ENCODE measurements at regions not wholly inside any gene's neighbourhood (a gene's known extent, or its start where the extent isn't known, plus 50 kb on each side); places are given as distances from the start of the nearest gene placed in this dataset.

DNA sequence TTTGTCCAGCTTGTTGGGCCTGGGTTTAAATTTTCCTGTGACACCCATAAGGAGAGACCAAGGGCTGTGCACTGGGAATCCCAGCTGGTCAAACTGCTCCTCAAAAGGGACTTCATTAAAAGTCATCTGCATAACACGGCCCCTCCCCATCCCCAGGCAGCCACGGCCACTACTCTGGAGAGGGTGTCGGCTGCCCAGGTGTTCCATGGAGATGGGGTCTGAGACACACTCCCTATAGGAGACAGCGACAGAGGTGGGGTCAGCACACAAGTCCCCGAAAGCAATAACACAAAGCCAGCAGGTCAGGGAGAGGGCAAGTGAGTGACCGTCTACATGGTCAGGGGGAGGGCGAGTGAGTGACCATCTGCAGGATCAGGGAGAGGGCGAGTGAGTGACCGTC lies 75.6 kb upstream of the BCL11B start:
- DNase-seq (ENCODE audit: low spot score), result no peak

DNA sequence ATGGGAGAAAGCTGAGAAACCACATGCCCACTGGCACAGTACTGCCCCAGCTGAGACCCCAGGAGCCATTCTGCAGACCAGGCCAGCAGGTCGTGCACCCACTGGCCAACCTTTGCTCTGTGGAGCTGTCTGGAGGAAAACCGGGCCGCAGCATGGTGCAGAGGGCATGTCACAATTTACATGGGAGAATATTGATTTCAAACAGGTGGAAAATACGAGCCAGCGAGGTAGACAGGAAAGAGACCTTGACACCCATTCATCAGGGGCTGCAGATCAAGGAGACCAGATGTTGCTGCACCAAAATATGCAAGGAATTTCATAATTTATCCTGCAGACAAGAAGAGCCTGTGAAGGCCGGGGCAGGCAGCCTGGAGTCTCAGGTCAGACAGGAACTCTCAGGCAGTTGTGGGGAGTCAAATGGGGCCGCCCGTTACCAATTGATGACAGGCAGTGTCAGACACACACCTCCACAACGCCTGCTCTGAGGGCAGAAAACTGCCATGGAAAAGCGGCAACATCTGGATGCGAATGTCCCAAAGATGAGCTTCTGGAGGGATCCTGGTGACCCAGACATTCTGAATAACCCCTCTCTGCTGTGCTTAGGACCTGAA lies 74.6 kb upstream of the BCL11B start:
- DNase-seq (ENCODE audit: low spot score), result no peak

DNA sequence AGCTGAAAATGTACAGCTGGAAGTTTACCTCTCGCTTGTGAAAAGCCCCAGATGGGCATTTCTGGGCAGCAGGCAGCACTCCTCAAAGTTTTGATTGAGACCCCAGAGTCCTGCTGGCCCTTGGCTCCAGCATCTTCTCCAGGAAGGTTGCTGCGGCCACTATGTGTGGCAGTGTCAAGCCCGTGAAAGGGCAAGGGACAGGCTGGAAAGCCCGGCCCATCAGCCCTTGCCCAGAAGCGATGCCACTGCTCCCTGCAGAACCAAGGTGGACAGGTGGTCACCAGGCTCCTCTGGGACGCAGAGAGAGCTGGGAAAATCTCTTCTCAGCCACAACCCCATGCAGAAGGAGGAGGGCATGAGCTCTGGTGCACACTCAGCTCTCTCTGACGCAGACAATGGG lies 73.5 kb upstream of the BCL11B start:
- no peak for DNase-seq (ENCODE audit: low spot score)

DNA sequence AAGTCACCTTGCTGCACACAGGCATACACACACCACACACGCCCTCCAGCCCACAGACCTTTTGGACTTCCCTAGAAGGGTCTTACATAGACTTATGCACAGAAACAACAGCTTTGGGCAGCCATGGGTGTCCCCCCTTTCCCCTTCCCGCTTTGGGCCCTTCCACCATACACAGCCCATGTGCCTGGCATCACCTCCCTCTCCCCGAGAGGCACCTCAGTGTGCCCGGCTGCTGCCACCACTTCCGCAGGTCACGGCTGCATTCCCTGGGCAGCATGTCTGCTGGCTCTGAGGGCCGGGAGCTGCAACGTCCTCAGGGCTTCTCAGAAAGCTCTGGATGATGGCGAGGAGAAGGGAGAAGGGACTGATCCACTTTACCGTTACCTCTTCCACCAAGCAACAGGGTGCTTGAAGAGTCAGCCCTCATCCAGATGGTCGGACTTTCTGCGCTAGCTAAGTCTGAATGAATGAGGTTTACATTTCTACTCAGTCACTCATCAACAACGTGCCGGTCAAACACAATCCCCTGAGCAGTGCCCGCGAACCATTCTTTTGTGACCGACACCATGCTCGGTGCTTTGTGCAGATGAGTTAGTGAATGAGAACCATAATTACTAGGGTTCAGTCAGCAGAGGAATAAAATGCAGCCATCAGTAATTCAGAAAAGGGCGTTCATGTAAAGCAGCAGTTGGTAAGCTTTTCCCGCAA lies 72.2 kb upstream of the BCL11B start:
- DNase-seq (ENCODE audit: low spot score), result no peak

DNA sequence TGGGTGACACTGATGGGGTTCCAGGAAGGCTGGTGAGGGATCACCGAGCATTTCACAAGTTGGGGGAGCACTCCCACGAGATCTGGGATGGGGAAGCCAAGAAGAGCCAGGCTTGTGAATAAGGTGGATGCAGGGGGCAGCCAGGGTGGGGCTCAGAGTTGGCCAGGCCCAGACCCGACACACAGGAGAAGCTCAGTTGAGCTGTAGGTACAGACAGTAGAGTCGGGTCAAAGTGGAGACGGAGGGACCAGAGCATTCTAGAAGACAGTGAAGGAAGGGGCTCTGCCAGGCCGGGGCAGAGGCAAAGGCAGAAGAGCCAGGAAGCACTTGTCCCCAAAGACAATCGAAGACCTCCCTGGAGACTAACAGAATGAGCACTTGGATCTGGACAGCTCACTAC lies 70.9 kb upstream of the BCL11B start:
- DNase-seq (ENCODE audit: low spot score), result no peak

DNA sequence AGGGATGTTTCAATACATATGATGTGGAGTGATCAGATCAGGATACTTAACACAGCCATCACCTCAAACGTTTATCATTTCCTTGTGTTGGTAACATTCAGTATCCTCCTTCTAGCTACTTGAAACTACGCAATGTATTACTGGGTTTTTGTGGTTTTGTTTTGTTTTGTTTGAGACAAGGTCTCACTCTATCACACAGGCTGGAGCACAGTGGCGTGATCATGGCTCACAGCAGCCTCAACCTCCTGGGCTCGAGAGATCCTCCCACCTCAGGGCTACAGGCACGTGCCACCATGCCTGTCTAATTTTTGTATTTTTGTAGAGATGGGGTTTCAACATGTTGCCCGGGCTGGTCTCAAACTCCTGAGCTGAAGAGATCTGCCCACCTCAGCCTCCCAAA lies 70.2 kb upstream of the BCL11B start:
- DNase-seq (ENCODE audit: low spot score), result no peak

DNA sequence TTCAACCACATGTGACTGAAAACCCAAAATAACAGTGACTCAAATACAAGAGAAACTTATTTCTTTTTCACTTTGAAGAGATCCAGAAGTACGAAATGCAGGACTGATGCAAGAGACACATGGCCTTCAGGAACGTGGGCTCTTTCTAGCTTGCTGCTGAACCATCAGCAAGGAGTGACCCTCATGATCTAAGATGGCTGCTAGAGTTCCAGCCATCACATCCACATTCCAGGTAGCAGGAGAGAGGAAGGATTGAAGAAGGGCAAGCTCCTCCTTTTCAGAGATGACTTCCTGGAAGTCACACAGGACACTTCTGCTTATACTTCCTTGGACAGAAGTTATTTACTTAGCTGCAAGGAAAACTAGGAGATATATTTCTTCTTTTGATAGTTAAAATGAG lies 67.6 kb upstream of the BCL11B start:
- DNase-seq (ENCODE audit: low spot score), result no peak

DNA sequence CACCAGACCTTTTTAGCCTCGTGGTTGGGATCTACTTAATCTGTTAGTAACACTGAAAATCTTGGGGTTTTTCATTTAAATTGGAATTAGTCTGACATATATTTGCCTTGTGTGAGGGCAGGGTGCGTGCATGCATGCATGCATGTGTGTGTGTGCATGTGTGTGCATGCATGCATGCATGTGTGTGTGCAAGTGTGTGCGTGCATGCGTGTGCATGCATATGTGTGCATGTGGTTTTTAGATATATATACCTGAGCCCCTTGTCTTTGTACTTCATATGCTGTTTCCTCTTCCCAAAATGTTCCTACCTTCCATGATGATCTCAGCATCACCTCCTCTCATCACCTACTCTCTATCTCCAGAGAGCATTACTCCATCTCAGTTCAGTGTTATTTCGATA lies 66.3 kb upstream of the BCL11B start:
- DNase-seq (ENCODE audit: low spot score), result no peak

DNA sequence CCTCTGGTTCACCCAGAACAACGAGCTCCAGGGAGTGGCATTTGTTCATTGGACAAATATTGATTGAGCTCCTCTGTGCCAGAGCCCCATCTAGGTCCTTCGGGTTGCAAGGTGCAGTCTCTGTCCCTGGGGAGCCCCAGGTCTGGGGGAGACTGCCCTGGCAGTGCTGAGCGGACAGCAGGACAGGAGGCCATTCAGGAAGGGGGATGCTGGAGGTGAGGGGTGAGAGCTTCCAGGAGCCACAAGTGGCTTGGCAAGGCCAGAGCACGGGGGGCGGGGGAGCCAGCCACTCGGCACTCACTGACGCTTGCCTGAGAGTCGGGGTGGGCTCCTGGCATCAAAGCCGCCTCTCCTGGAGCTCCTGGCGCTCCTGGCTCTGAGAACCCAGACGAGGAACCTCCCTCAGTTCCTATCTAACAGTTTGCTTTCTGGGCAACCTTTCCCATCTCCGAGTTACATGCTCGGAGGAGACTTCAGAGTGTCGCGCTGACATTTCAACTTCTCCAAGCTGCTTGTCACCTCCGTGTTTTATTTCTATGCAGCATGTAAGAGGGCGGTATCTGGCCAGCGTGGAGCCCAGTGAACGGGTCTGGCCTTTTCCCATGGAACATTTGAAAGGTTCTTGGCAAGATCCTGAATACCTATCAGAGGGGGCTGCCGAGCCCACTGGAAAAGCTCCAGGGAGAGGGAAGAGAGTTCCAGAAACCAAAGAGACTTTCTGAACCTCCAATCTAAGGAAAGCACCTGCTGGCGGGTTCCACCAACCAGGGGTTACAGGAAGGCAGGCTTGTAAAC lies 62.0 kb upstream of the BCL11B start:
- DNase-seq (ENCODE audit: low spot score), result no peak

DNA sequence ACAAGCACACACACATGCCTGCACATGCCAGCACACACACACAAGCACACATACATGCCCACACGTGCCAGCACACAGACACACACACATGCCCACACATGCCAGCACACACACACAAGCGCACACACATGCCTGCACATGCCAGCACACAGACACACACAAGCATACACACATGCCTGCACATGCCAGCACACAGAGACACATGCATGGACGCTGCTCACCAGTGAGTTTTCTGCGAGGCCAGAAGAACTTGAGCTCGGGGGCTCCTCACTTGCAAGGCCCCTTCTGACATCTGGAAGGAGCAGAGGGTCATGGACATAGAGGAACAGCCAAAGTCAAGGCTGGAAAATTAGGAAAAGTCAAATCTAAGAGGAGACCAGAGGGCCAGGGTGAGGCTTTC lies 61.2 kb upstream of the BCL11B start:
- no peak for DNase-seq (ENCODE audit: low spot score)

DNA sequence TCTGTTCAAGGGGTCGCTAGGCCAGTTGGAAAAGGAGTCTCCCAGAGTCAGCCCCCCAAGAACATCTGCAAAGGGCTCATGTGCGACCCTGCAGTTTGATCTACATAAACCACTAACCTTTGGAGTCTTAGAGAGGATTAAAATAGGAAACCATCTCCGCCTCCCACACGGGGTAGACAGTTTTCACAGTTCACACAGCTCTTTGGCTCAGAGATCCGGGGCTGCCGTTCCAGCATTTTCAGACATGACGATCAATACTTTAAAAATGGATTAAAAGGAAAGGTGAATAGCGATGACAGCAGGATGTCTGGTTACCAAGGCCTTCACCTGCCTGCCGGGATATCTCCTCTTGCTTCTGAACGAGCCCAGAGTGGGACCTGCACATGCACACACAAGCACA lies 59.8 kb upstream of the BCL11B start:
- DNase-seq (ENCODE audit: low spot score), result no peak

DNA sequence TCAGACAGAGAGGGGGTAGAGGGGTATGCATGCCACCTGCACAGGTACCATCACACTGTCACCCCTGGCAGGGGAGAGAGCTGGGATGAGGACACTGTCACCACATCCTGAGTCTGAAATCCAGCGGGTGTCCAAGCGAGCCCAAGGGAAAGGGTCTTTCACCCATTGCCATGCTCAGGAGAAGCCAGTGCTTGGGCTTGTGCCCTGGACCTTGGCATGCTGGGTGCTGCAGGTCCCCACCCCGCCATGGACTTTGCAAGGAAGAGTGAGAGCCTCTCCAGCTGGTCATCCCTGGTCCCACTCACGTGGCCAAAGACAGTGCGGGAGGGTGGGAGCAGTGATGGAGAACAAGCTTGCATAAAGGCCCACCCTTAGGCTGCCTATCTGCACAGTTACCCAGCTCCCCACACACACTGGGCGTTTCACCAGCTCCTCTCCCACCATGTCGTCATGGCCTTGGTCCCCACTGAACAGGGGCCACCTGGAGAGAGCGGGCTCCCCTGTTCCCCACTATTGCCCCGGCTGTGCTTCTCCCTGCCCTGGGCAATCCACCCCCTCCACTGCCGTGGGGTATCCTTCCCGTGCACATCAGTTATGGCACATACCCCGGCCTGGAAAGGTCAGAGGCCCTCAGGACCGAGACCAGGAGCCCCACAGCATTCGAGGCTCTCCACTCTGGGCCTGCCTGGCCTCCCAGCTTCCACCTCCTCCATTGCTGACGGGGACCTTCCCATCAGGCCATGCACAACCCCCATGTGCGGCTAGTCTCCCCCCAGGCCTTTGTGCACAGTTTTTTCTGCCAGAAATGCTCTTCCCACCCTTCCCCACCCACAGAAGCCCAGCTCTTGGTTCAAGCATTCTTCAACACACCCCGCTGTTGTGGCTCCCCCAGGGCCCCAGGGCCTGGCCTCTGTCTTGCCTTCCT lies 58.6 kb upstream of the BCL11B start:
- DNase-seq (ENCODE audit: low spot score), result no peak

DNA sequence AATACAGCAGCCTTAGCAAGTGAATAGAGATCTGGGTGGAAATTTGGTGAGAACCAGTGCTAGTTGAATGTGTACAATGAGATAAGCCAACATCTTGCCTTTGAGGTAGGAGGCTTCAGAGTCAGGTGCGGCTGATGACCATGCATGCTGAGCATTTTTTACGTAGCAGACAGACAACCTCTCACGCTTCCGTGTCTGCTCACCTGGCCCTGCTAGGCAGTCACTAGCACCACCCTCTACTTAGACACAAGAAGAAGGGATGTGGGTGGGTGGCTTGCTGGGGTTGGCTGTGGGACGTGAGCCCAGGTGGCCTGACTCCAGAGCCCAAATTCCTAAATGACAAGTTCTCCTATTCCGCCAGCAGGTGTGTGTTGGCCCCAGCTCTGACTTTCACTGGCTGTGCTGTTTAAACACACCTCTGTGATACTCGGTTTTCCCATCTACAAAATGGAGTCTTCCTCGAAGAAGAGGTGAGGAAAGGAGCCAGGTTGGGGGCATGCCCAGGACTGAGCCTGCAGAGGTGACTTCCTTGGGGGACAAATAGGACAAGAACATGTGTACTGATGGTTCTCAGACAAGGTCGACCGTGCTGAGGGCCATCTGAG lies 57.8 kb upstream of the BCL11B start:
- DNase-seq (ENCODE audit: low spot score), result no peak

DNA sequence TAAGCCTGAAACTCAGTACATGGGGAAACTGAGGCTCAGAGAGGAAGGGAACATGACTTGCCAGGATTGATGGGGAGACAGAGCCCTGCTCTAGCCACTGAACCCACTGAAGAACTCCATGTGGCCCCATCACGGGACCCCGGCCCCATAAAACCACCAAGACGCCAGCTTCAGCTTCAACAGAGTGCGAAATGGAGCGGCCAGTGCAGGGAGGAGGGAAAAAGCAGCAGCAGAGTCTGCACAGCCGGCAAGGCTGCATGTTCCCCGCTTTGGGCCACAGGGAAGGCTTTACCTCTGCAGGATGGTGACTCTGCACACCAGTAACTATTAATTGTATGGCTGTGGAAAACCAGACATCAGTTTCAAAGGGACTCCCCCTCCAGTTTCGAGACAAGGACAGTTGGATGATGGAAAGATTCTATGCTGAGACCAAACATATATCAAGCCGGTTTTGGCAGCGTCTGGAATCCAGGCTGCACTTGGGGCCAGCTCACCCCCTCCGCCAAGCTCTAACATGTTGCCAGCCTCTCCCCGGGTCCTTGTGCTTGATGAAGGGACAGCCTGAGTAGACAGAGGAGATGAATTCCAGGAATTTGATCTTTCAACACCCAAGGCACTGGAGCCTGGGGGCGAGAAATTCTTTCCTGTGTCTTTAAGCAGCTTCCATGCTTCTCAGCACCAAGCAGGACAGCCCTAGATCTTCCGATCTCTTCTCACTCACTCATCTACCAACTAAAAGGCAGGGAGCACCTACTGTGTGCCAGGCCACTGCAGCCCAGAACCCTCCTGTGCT lies 55.7 kb upstream of the BCL11B start:
- DNase-seq (ENCODE audit: low spot score), result no peak

DNA sequence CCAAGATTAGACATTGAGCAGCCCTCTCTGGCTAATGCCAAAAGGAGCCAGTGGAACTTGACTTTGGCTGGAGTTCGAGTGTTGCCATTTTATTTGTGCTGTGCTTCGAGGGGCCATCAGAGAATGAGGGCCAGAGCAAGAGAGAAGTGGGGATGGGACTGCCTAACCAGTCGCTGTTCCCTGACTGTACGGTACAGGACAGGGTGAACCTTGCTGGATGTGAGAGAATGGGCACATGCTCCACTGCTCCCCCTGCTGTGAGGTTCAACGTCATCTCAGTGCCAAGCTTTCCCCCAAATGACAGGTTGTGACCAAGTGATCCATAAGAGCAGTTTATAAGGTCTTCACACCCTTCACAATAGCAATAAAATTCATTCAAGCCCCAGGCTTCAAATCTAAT lies 55.1 kb upstream of the BCL11B start:
- no peak for DNase-seq (ENCODE audit: low spot score)

DNA sequence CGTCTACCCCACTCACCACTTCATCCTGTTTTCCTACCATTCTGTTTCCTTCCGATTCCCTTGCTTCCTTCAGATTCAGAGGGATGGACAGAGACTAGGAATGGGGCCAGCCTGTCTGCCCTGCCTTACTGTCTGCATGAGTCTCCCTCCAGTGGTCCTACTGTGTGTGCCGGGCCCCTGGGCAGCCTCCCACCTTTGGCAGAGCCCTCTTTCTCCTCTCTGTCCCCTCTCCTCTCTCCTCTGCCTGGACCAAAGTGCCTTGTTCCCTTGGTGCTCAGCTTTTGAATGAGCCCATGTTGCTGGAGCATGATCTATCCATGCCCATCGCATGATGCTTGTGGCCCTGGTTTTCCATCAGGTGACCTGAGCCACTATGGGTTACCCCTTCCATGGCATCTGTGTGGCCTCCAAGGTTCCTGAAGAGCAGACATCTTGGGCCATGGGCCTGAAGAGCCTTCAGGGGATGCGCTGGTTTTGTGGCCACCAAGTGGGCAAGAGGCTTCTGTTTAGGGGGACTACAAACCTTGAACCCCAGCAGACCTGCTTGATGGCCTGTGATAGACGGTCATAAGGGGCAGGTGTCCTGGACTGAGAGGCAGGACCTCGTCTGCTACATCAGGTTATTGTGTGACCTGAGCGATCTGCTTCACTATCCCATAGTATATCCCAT lies 54.2 kb upstream of the BCL11B start:
- DNase-seq (ENCODE audit: low spot score), result no peak

DNA sequence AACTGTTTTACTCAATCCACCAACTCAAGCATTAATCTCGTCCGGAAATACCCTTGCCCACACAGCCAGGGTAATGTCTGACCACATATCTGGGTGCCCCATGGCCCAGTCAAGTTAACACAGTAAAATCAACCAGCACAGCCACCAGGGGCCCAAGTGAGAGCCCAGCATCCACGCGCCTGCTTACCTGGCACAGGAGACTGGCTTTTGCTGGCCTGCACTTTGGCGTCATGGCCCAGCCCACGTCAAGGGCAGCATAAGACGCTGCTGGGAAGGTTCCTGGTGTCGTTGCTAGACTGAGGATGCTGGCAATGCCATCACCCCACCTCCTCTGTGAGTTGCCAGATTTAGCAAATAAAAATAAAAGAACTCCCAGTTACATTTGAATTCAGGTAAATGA lies 53.6 kb upstream of the BCL11B start:
- no peak for DNase-seq (ENCODE audit: low spot score)

DNA sequence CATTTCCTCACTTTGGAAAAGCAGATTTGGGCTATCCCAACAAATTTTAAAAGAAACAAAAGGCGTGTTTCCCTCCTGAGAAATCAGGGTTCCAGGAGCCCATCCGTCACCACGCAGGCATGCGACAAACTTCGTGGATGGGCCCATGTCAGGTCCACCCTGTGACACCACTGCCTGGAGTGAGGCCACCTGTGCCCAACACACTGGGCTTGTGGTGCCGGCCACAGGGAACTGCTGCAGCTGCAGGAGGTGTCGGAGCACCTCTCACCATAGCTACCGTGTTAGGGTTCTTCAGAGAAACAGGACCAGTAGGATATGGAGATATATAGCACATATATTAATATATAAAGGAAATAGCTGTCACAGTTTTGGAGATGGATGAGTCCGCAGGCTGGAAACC lies 53.0 kb upstream of the BCL11B start:
- DNase-seq (ENCODE audit: low spot score), result no peak

DNA sequence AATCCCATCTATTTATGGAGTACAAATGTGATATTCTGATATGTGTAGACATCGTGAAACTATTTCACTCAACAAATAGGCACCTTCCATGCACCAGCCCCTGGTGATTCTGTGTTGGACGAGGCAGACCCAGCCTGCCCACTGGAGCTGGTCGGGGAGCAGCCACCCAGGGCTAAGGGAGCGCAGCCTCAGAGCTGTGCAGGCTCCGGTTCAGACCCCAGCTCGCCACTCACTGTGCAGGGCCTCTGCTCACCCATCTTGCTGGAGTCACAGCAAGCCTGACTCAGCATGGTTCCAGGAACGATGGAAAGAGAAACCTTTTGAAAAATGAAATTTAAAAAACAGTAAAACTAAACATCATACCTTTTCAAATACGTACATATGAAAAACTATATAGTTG lies 52.3 kb upstream of the BCL11B start:
- no peak for DNase-seq (ENCODE audit: low spot score)

DNA sequence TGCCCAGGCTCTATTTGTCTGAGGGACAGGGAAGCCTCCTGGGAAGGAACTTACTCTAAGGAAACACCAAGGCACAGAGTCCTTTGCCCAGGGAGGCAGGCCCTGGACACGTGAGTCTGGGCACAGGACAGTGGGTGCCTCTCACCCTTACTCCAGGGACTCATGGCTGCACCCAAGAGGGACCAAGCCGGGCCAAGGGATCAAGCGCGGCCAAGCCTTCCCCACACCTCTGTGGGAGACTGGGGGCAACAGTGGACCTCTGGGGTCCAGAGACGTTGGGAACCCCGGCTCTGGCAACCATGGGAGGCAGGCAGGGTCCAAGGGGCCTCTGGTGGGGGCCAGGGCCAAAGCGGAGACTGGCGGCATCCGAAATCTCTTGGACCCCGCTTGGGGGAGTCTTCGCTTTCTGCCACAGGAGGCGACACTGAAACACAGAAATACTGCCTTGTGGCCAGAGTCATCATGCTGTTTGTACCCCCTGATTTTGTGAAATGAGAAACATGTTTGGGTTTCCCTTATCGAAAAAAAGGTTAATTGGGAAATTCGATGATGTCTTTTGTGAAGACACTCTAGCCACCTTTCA lies 51.7 kb upstream of the BCL11B start:
- no peak for DNase-seq (ENCODE audit: low spot score)
